Body of pancreas (tissue), 4 donors: ENCODE measurements at regions not wholly inside any gene's neighbourhood (a gene's known extent, or its start where the extent isn't known, plus 50 kb on each side); places are given as distances from the start of the nearest gene placed in this dataset.

Experiments
- ATAC-seq: fragments of 150-250 bp; one replicate; pipeline ENCODE4 v1.9.1; 2016
- DNase-seq, 4 donors: peaks; one replicate each; pipeline ENCODE4 v3.0.0-alpha.2; 2019
- H3K27ac ChIP-seq, 4 donors: fragments of 200-600 bp; sonication (generic); 1 replicate in 3 of 4; 2 replicates in 1 of 4; pipeline versions ENCODE4 v1.5.1 to v1.6.1; 2016 to 2019; ENCODE audit warnings: mild to moderate bottlenecking in 1 of 4, mixed read lengths in 1 of 4, moderate library complexity in 1 of 4
- H3K27me3 ChIP-seq, 2 donors: fragments of 200-600 bp; sonication (generic); one replicate each; pipeline ENCODE4 v1.6.0; 2016; ENCODE audit warnings: mild to moderate bottlenecking in 1 of 2
- H3K36me3 ChIP-seq, 2 donors: fragments of 200-600 bp; sonication (generic); replicated peaks in 1 of 2; 2 replicates each; pipeline ENCODE4 v1.5.1; 2016; ENCODE audit warnings: low read depth in 2 of 2; ENCODE audit not compliant: insufficient read depth in 1 of 2
- H3K4me1 ChIP-seq: fragments of 200-600 bp; sonication (generic); one replicate; pipeline ENCODE4 v1.6.0; 2016
- H3K4me3 ChIP-seq, 2 donors: fragments of 200-600 bp; sonication (generic); 1 replicate in 1 of 2; 2 replicates in 1 of 2; pipeline ENCODE4 v1.5.1; 2016 to 2019
- H3K9me3 ChIP-seq, 3 donors: fragments of 200-600 bp; sonication (generic); 1 replicate in 2 of 3; 2 replicates in 1 of 3; pipeline ENCODE4 v1.5.1; 2016
- POLR2A ChIP-seq, 3 donors: fragments of 450-650 bp; IDR thresholded peaks; one replicate each; pipeline ENCODE4 v1.6.1; 2016; ENCODE audit warnings: antibody characterized with exemption in 3 of 3, mild to moderate bottlenecking in 2 of 3
- WGBS, 2 donors: methylation state at CpG; one replicate each; pipeline ENCODE4 v1.1.5; 2017; 5-methylcytosine and 5-hydroxymethylcytosine counted together
- intact Hi-C: fragments of 100-400 bp; cut with DNase I; formaldehyde crosslinking; loops from one replicate; pipeline ENCODE4 v1.15.1; 2023
- TF ChIP-seq, protein P1 (sequence below), 7 experiments: fragments of 450-650 bp in 4 of 7; fragments of 200-600 bp in 3 of 7; sonication (generic) in 3 of 7; IDR thresholded peaks; one replicate each; pipeline ENCODE4 v1.5.1; 2016 to 2019; ENCODE audit warnings: antibody characterized with exemption in 7 of 7

DNA sequence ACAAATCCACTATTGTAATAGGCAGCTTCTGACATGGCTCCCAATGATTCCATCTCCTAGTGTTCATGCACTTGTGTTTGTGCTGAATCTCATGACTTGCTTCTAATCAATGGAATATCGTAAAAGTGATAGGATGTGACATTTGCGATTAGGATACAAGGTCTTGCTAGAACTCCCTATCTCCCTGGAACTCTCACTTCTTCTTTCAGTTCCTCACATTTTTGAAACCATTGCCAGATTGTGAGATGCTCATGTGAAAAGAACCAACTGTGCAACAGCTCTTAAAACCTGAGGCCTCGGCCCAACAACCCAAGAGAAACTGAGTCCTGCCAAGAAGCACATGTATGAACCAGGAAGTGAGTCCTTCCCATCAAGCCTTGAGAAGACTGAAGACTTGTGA lies 226.9 kb upstream of the DTNA start:
- TF ChIP-seq, protein P1, sequence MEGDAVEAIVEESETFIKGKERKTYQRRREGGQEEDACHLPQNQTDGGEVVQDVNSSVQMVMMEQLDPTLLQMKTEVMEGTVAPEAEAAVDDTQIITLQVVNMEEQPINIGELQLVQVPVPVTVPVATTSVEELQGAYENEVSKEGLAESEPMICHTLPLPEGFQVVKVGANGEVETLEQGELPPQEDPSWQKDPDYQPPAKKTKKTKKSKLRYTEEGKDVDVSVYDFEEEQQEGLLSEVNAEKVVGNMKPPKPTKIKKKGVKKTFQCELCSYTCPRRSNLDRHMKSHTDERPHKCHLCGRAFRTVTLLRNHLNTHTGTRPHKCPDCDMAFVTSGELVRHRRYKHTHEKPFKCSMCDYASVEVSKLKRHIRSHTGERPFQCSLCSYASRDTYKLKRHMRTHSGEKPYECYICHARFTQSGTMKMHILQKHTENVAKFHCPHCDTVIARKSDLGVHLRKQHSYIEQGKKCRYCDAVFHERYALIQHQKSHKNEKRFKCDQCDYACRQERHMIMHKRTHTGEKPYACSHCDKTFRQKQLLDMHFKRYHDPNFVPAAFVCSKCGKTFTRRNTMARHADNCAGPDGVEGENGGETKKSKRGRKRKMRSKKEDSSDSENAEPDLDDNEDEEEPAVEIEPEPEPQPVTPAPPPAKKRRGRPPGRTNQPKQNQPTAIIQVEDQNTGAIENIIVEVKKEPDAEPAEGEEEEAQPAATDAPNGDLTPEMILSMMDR (IDR thresholded peaks at IDR 0.05), result no peak
- TF ChIP-seq POLR2A (IDR thresholded peaks at IDR 0.05), result no peak
- H3K27ac ChIP-seq, result no peak overlapping the region
- DNase-seq (no peak), ATAC-seq (no peak)
- intact Hi-C loops, result no loop called here
- no peaks in the 10 kb centered on the region for H3K9me3 ChIP-seq
- WGBS, 2 donors, result 40 to 50% methylated on average over 3 of the region's 3 CpGs
- H3K36me3 ChIP-seq, result no peaks in the 10 kb centered on the region
- no peaks in the 10 kb centered on the region for H3K27me3 ChIP-seq
- H3K4me1 ChIP-seq, result no peaks in the 10 kb centered on the region
- H3K4me3 ChIP-seq, result no peak overlapping the region

DNA sequence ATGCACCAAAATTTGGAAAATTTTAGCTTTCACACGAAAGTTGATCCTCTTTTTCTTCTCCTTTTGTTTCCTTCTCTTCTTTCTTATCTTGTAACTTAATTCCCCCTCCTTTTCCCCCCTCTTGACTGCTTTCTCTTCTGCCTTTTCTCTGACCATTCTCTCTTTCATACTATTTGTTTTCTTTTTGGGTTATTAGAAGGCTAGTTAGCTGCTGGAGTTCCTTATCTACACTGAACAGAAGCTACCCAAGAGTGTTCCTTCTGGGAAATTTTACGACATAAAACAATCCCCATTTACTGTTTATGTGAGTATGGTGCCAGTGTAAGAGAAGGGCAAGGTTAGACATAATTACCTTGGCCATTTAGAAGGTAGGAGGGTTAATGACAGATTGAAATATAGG lies 218.4 kb upstream of the DTNA start:
- ATAC-seq (no peak), DNase-seq (no peak)
- intact Hi-C loops, result no loop called here
- Histone ChIP-seq H3K36me3 (no peaks in the 10 kb centered on the region), H3K4me1 (peaks cover 12% of the 10 kb centered on the region), H3K4me3 (no peak overlapping the region), H3K9me3 (no peaks in the 10 kb centered on the region), H3K27me3 (no peaks in the 10 kb centered on the region), H3K27ac (no peak overlapping the region)
- WGBS, 2 donors, result 67 to 73% methylated on average over 2 of the region's 2 CpGs
- no peak for TF ChIP-seq POLR2A (IDR thresholded peaks at IDR 0.05)
- TF ChIP-seq, protein P1 (IDR thresholded peaks at IDR 0.05), result no peak

DNA sequence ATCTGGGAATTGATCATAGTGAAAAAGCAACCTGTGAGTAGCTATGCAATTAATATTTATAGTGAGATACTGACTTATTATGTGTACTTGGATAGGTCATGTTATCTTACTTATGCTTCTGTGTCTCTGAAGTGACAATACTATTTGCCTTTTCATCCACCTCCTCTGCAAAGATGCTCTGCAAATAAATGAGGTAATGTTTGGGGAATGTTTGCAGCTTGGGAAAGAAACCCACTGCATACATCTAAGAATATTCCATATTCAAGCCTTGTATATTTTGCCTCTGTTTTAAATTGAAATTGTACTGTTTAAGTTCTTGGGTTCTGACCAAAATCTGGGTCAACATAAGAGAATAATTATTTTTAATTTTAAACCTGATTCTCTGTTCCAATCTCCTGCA lies 217.4 kb upstream of the DTNA start:
- intact Hi-C loops, result no loop called here
- ATAC-seq (no peak), DNase-seq (no peak)
- no peaks in the 10 kb centered on the region for H3K9me3 ChIP-seq
- TF ChIP-seq POLR2A (IDR thresholded peaks at IDR 0.05), result no peak
- TF ChIP-seq, protein P1 (IDR thresholded peaks at IDR 0.05), result no peak
- peaks cover 16% of the 10 kb centered on the region for H3K4me1 ChIP-seq
- H3K36me3 ChIP-seq, result no peaks in the 10 kb centered on the region
- H3K27me3 ChIP-seq, result no peaks in the 10 kb centered on the region
- H3K4me3 ChIP-seq, result peak overlapping the region in 1 of 2 donors; percentile 36
- peak overlapping the region; percentile 94 to 99 (median 96) for H3K27ac ChIP-seq

DNA sequence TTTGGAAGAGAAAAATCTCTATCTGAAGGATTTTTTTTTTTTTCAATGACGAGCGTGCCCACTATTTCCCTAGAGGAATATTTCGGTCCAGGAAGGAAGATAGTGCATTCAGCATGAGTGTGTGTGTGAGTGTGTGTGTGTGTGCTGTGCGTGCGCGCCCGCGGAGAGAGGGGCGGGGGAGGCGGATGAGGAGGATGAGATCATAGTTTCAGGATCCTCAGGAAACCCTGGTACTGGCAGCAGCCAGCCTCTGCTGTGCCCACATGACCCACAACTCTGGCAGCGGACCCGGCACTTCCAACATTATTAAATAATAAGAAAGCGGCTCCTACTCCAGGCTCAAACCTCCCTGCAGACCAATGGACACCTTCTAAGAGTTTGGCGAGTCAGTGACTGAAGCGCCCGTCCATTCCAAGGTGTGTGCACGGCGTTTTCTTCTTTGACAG lies 217.0 kb upstream of the DTNA start:
- DNase-seq (peak; percentile 91 to 93 (median 92)), ATAC-seq (peak; percentile 95)
- H3K9me3 ChIP-seq, result no peaks in the 10 kb centered on the region
- 0% methylated on average over 13 to 18 of the region's 18 CpGs for WGBS, 2 donors
- intact Hi-C loops, result no loop called here
- no peaks in the 10 kb centered on the region for H3K36me3 ChIP-seq
- peak; percentile 50 to 85 (median 79) for TF ChIP-seq POLR2A (IDR thresholded peaks at IDR 0.05)
- TF ChIP-seq, protein P1 (IDR thresholded peaks at IDR 0.05), result peak in 1 of 7 experiments; percentile 28
- peaks cover 16% of the 10 kb centered on the region for H3K4me1 ChIP-seq
- H3K27ac ChIP-seq, result peak overlapping the region; percentile 94 to 99 (median 96)
- no peaks in the 10 kb centered on the region for H3K27me3 ChIP-seq
- H3K4me3 ChIP-seq, result peak overlapping the region; percentile 34 to 36

DNA sequence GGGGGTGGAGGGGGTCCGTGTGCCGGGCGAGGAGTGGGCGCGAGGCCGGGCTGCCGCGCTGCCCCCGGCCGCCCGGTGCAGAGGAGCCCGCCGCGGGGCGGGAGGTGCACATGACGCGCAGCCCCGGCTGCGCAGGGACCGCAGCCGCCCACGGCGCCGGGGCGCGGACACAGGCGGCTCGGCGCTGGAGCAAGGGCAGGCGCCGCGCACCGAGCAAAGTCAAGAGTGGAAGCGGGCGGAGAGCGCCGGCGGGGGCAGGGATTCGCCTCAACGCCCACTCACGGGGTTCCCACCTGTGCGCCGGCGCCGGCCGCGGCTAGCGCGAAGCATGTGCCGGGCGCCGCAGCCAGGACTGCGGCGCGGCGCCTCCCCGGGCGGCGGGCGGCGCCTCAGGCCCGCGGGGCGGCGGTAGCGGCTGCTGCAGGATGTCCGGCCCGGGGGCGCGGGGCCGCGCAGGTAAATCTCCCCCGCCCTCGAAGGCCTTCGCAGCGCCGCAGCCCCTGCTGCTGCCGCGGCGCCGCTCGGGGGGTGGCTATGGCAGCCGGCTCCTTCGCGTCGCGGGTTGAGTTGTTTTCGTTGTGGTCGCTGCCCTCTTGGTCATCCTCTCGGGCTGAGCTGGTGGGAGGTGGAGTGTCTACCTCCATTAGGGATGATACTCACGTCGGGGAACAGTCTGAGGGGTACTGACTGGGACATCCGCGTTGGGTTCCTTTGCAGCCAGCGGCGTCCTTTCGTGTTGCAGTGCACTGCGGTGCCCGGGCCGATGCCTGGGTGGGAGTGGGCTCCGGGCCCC lies 216.3 kb upstream of the DTNA start:
- DNase-seq, result peak; percentile 62 to 79 (median 66)
- 0 to 1% methylated on average over 1 to 93 of the region's 101 CpGs for WGBS, 2 donors
- Histone ChIP-seq H3K4me1 (peaks cover 16% of the 10 kb centered on the region), H3K27me3 (no peaks in the 10 kb centered on the region), H3K9me3 (no peaks in the 10 kb centered on the region), H3K27ac (peak overlapping the region; percentile 94 to 99 (median 96)), H3K4me3 (peak overlapping the region; percentile 34 to 62), H3K36me3 (no peaks in the 10 kb centered on the region)
- peak; percentile 29 to 47 (median 43) for TF ChIP-seq POLR2A (IDR thresholded peaks at IDR 0.05)
- TF ChIP-seq, protein P1 (IDR thresholded peaks at IDR 0.05), result peak in 4 of 7 experiments; percentile 11 to 64 (median 37)
- peak; percentile 80 for ATAC-seq
- intact Hi-C loops, result no loop called here
